H1 (cell line): ENCODE measurements at regions not wholly inside any gene's neighbourhood (a gene's known extent, or its start where the extent isn't known, plus 50 kb on each side); places are given as distances from the start of the nearest gene placed in this dataset.

Source experiments
- CTCF ChIA-PET: fragments of 300-600 bp; sonication (Branson Sonifier 250); formaldehyde crosslinking; loops from one replicate; lab custom pipeline; 2021; ENCODE audit not compliant: partially characterized antibody; lab: Charles Lee
- POLR2A ChIA-PET: fragments of 300-600 bp; sonication (Branson Sonifier 250); formaldehyde crosslinking; loops from one replicate; lab custom pipeline; 2021; ENCODE audit warnings: inconsistent platforms; ENCODE audit not compliant: partially characterized antibody; lab: Charles Lee
- DNase-seq, 2 experiments: peaks; one replicate each; pipeline versions ENCODE4 v3.0.0 to v3.0.0-alpha.2; 2010 to 2022; ENCODE audit warnings: low spot score in 2 of 2, low read depth in 1 of 2, mixed read lengths in 1 of 2
- FAIRE-seq: peaks from 2 replicates; lab custom pipeline; 2011; peaks lifted over from hg19 to GRCh38; lab: Jason Lieb, UNC
- H2AFZ ChIP-seq: 2 replicates; pipeline ENCODE4 v1.8.1; 2012; ENCODE audit warnings: low read length, inconsistent platforms
- H2AK5ac ChIP-seq: 2 replicates; pipeline ENCODE4 v1.6.1; 2013; ENCODE audit warnings: low read depth, low read length
- H2BK120ac ChIP-seq: replicated peaks from 2 replicates; pipeline ENCODE3; 2013; ENCODE audit warnings: low read depth, low read length, inconsistent platforms
- H2BK12ac ChIP-seq: 2 replicates; pipeline ENCODE4 v1.6.1; 2013; ENCODE audit warnings: low read depth, low read length
- H2BK15ac ChIP-seq: 2 replicates; pipeline ENCODE4 v1.6.1; 2013; ENCODE audit warnings: low read length
- H2BK20ac ChIP-seq: 2 replicates; pipeline ENCODE4 v1.6.1; 2013; ENCODE audit warnings: low read length
- H2BK5ac ChIP-seq: 2 replicates; pipeline ENCODE4 v1.6.1; 2013; ENCODE audit warnings: low read depth, low read length
- H3K14ac ChIP-seq: 2 replicates; pipeline ENCODE4 v1.6.1; 2013; ENCODE audit warnings: inconsistent platforms; ENCODE audit not compliant: insufficient read length
- H3K18ac ChIP-seq: 2 replicates; pipeline ENCODE4 v1.6.1; 2013; ENCODE audit warnings: low read length; ENCODE audit errors: extremely low read depth
- H3K23ac ChIP-seq: 2 replicates; pipeline ENCODE4 v1.6.1; 2013; ENCODE audit warnings: inconsistent platforms; ENCODE audit not compliant: insufficient read length
- H3K23me2 ChIP-seq: 2 replicates; pipeline ENCODE4 v1.6.1; 2013; ENCODE audit warnings: low read depth, low read length
- H3K27ac ChIP-seq: 2 replicates; pipeline ENCODE4 v1.6.1; 2011; ENCODE audit warnings: low read depth, low read length, inconsistent platforms
- H3K27me3 ChIP-seq, 4 experiments: replicated peaks in 1 of 4; 1 replicate in 1 of 4; 2 replicates in 3 of 4; pipeline versions ENCODE4 v1.6.1 to v1.8.1; 2011 to 2013; ENCODE audit warnings: low read length in 3 of 4, mild to moderate bottlenecking in 3 of 4, inconsistent platforms in 2 of 4, mixed read lengths in 2 of 4, moderate library complexity in 1 of 4; ENCODE audit not compliant: control insufficient read depth in 3 of 4, insufficient read depth in 3 of 4; ENCODE audit errors: extremely low read depth in 1 of 4
- H3K36me3 ChIP-seq, 4 experiments: 2 replicates each; pipeline versions ENCODE4 v1.6.1 to v1.8.1; 2011 to 2013; ENCODE audit warnings: mild to moderate bottlenecking in 4 of 4, low read length in 3 of 4, moderate library complexity in 2 of 4, control low read depth in 1 of 4, inconsistent platforms in 1 of 4; ENCODE audit not compliant: insufficient read depth in 4 of 4, control insufficient read depth in 2 of 4
- H3K4ac ChIP-seq: replicated peaks from 2 replicates; pipeline ENCODE3; 2013; ENCODE audit warnings: low read length, low read depth, mixed read lengths, inconsistent platforms; ENCODE audit not compliant: insufficient read length
- H3K4me1 ChIP-seq, 4 experiments: replicated peaks in 1 of 4; 1 replicate in 1 of 4; 2 replicates in 3 of 4; pipeline versions ENCODE4 v1.6.1 to v1.8.1; 2011 to 2013; ENCODE audit warnings: low read length in 3 of 4, inconsistent platforms in 2 of 4, mixed read lengths in 1 of 4; ENCODE audit not compliant: insufficient read depth in 4 of 4, control insufficient read depth in 3 of 4
- H3K4me2 ChIP-seq, 2 experiments: 2 replicates each; pipeline versions ENCODE4 v1.6.1 to v1.8.1; 2011 to 2013; ENCODE audit warnings: low read depth in 2 of 2, low read length in 2 of 2, control low read depth in 1 of 2, inconsistent platforms in 1 of 2, mild to moderate bottlenecking in 1 of 2; ENCODE audit not compliant: insufficient read depth in 1 of 2
- H3K4me3 ChIP-seq, 4 experiments: fragments of 200-600, 300-600 bp in 1 of 4; sonication (generic), shearing (Covaris generic), sonication (Bioruptor Twin) in 1 of 4; 2 replicates each; pipeline versions ENCODE4 v1.5.1 to v1.8.1; 2011 to 2016; ENCODE audit warnings: low read length in 4 of 4, low read depth in 3 of 4, control low read depth in 2 of 4, inconsistent platforms in 2 of 4, mild to moderate bottlenecking in 2 of 4, mixed read lengths in 1 of 4, moderate library complexity in 1 of 4; ENCODE audit not compliant: insufficient read depth in 2 of 4; ENCODE audit errors: extremely low read depth in 1 of 4
- H3K56ac ChIP-seq: replicated peaks from 2 replicates; pipeline ENCODE3; 2013; ENCODE audit warnings: low read depth, mild to moderate bottlenecking, mixed read lengths, low read length, inconsistent platforms; ENCODE audit not compliant: insufficient read length
- H3K79me1 ChIP-seq: 2 replicates; pipeline ENCODE4 v1.6.1; 2013; ENCODE audit warnings: low read depth, low read length, control low read depth
- H3K79me2 ChIP-seq, 2 experiments: 2 replicates each; pipeline versions ENCODE4 v1.6.1 to v1.8.1; 2012 to 2013; ENCODE audit warnings: low read length in 2 of 2, mild to moderate bottlenecking in 2 of 2, inconsistent platforms in 1 of 2; ENCODE audit not compliant: insufficient read depth in 2 of 2, control insufficient read depth in 1 of 2
- H3K9ac ChIP-seq, 4 experiments: replicated peaks in 1 of 4; 1 replicate in 1 of 4; 2 replicates in 3 of 4; pipeline versions ENCODE4 v1.6.1 to v1.8.1; 2011 to 2013; ENCODE audit warnings: low read depth in 3 of 4, low read length in 3 of 4, control low read depth in 2 of 4, mild to moderate bottlenecking in 2 of 4, moderate library complexity in 2 of 4, inconsistent platforms in 1 of 4; ENCODE audit errors: extremely low read depth in 1 of 4
- H3K9me3 ChIP-seq, 2 experiments: 2 replicates each; pipeline versions ENCODE4 v1.6.1 to v1.8.1; 2012 to 2013; ENCODE audit warnings: mild to moderate bottlenecking in 2 of 2, moderate library complexity in 2 of 2, control low read depth in 1 of 2, inconsistent platforms in 1 of 2, low read depth in 1 of 2, low read length in 1 of 2, mixed read lengths in 1 of 2; ENCODE audit not compliant: insufficient read depth in 2 of 2
- H4K20me1 ChIP-seq, 2 experiments: replicated peaks in 1 of 2; 2 replicates each; pipeline versions ENCODE3 to v1.8.1; 2011 to 2013; ENCODE audit warnings: inconsistent platforms in 2 of 2, low read length in 2 of 2, mild to moderate bottlenecking in 1 of 2; ENCODE audit not compliant: insufficient read depth in 2 of 2, control insufficient read depth in 1 of 2
- H4K5ac ChIP-seq: 2 replicates; pipeline ENCODE4 v1.6.1; 2013; ENCODE audit warnings: low read length, low read depth, mixed read lengths, inconsistent platforms; ENCODE audit not compliant: insufficient read length
- H4K8ac ChIP-seq: 2 replicates; pipeline ENCODE4 v1.8.0; 2013; ENCODE audit warnings: mild to moderate bottlenecking, moderate library complexity, low read length, inconsistent platforms; ENCODE audit not compliant: insufficient read depth; ENCODE audit errors: extremely low read depth
- H4K91ac ChIP-seq: replicated peaks from 2 replicates; pipeline ENCODE3; 2013; ENCODE audit warnings: low read length, mixed read lengths, inconsistent platforms; ENCODE audit not compliant: insufficient read length
- CEBPB ChIP-seq: IDR thresholded peaks from 2 replicates; pipeline ENCODE4 v1.6.1; 2012; ENCODE audit warnings: low read depth, low read length
- CHD1 ChIP-seq: IDR thresholded peaks from 2 replicates; pipeline ENCODE4 v1.6.1; 2012; ENCODE audit warnings: low read depth, low read length, improper control_type of control experiment
- POU5F1 ChIP-seq: IDR thresholded peaks from 2 replicates; pipeline ENCODE4 v1.6.1; 2011; ENCODE audit warnings: low read depth, mild to moderate bottlenecking, low read length, moderate library complexity
- TAF1 ChIP-seq: IDR thresholded peaks from 2 replicates; pipeline ENCODE4 v1.6.1; 2011; ENCODE audit warnings: mild to moderate bottlenecking, low read depth, low read length
- WGBS, 2 experiments: shearing (Covaris generic) in 1 of 2; methylation state at CpG; one replicate each; pipeline versions ENCODE4 v1.1.6 to v1.1.7; 2013 to 2015; ENCODE audit warnings: low lambda C conversion rate in 2 of 2, mixed read lengths in 2 of 2, inconsistent platforms in 1 of 2, low coverage in 1 of 2, missing lambda C conversion rate in 1 of 2; ENCODE audit not compliant: insufficient replicate concordance in 2 of 2, insufficient coverage in 1 of 2, insufficient read length in 1 of 2; ENCODE audit errors: extremely low coverage in 1 of 2, missing lambda C conversion rate in 1 of 2; 5-methylcytosine and 5-hydroxymethylcytosine counted together

- TF ChIP-seq CEBPB (no peak), POU5F1 (no peak), CHD1 (no peak), TAF1 (no peak)
- Histone ChIP-seq H3K4me2 (no peak overlapping the region), H3K4ac (no peak overlapping the region), H2BK20ac (no peak overlapping the region), H2BK120ac (no peak overlapping the region), H3K79me2 (no peaks in the 10 kb centered on the region), H3K56ac (no peak overlapping the region), H3K79me1 (no peaks in the 10 kb centered on the region), H4K5ac (no peak overlapping the region), H3K4me1 (no peaks in the 10 kb centered on the region), H3K14ac (no peak overlapping the region), H2AK5ac (no peak overlapping the region), H4K8ac (no peak overlapping the region), H4K91ac (no peak overlapping the region), H3K27me3 (no peaks in the 10 kb centered on the region), H2BK15ac (no peak overlapping the region), H3K27ac (no peak overlapping the region), H2BK5ac (no peak overlapping the region), H3K23ac (no peak overlapping the region), H2AFZ (no peak overlapping the region), H3K23me2 (no peaks in the 10 kb centered on the region), H3K18ac (no peak overlapping the region), H2BK12ac (no peak overlapping the region), H3K4me3 (no peak overlapping the region), H3K9ac (no peak overlapping the region), H4K20me1 (no peaks in the 10 kb centered on the region), H3K9me3 (no peaks in the 10 kb centered on the region), H3K36me3 (no peaks in the 10 kb centered on the region)
- POLR2A ChIA-PET = no interaction called here
- DNase-seq (no peak), FAIRE-seq (no peak)
- WGBS, 2 experiments = 92% methylated on average over 1 of the region's 1 CpG; no CpG with 5 or more reads in 1 of the 2 experiments
- CTCF ChIA-PET = no interaction called here
Measured at GRCh38 chr6:22667855-22668254, 98.5 kb downstream of the HDGFL1 start.
